Progenitor cell of endocrine pancreas (in vitro differentiated cells): ENCODE measurements at regions not wholly inside any gene's neighbourhood (a gene's known extent, or its start where the extent isn't known, plus 50 kb on each side); places are given as distances from the start of the nearest gene placed in this dataset.
A peak's percentile ranks its signal among the peaks of the same experiment; 100 is the strongest.

Experiments
- DNase-seq: peaks from one replicate; pipeline ENCODE4 v3.0.0; 2021; ENCODE audit warnings: low spot score; ENCODE audit not compliant: unreplicated experiment
- H3K27ac Mint-ChIP-seq: 2 replicates; pipeline ENCODE4 v1.8.0; 2021; ENCODE audit warnings: mild to moderate bottlenecking, moderate library complexity, mixed read lengths
- H3K27me3 Mint-ChIP-seq: 2 replicates; pipeline ENCODE4 v1.8.0; 2021; ENCODE audit warnings: mixed read lengths
- H3K36me3 Mint-ChIP-seq: 2 replicates; pipeline ENCODE4 v1.8.0; 2022; ENCODE audit warnings: mixed read lengths; ENCODE audit not compliant: insufficient read depth
- H3K4me1 Mint-ChIP-seq: 2 replicates; pipeline ENCODE4 v1.8.0; 2021; ENCODE audit warnings: low read depth, mixed read lengths
- H3K4me3 Mint-ChIP-seq: 2 replicates; pipeline ENCODE4 v1.8.0; 2021; ENCODE audit warnings: low read depth, mild to moderate bottlenecking, moderate library complexity, mixed read lengths
- H3K9me3 Mint-ChIP-seq: 2 replicates; pipeline ENCODE4 v1.8.0; 2021; ENCODE audit warnings: low read depth, mixed read lengths
- CTCF ChIP-seq: fragments of 200-600 bp; sonication (generic); IDR thresholded peaks from one replicate; pipeline ENCODE4 v1.5.0; 2021; ENCODE audit warnings: antibody characterized with exemption, mild to moderate bottlenecking; ENCODE audit not compliant: unreplicated experiment

DNA sequence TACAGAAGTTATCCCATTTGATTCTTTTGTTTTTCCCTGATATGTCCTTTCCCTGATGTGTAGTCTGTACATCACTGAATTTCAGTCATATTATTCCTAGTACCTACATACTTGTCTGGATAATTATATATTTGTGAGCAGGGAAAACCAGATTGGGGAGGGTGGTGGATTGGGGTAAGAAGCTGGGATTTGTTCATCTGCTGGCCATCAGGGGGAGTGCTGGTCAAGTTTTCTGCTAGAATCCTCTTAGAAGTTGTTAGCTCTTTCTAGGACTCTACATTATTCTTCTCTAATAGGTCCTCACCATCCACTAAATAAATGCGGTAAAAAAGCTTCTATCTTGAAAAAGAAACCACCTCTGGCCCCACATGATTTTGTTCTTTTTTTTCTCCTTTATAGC, 232.7 kb upstream of the TAC1 start:
- no peaks in the 10 kb centered on the region for H3K9me3 Mint-ChIP-seq
- no peak overlapping the region for H3K27ac Mint-ChIP-seq

GRCh38 chr7:97503367-97504094, 228.4 kb upstream of the TAC1 start:
- H3K27ac Mint-ChIP-seq = no peak overlapping the region

More for the DNA sequence above, 232.7 kb upstream of the TAC1 start:
- Mint-ChIP-seq H3K4me1 (peaks cover 5% of the 10 kb centered on the region), H3K27me3 (no peaks in the 10 kb centered on the region), H3K36me3 (no peaks in the 10 kb centered on the region), H3K4me3 (no peak overlapping the region)
- DNase-seq = no peak
- peak; percentile 67 for TF ChIP-seq CTCF

GRCh38 chr7:97506728-97507127, 225.2 kb upstream of the TAC1 start:
- no peak for DNase-seq
- no peak for TF ChIP-seq CTCF
- peaks cover 5% of the 10 kb centered on the region for H3K4me1 Mint-ChIP-seq
- no peaks in the 10 kb centered on the region for H3K9me3 Mint-ChIP-seq
- H3K36me3 Mint-ChIP-seq = no peaks in the 10 kb centered on the region
- no peak overlapping the region for H3K27ac Mint-ChIP-seq
- no peaks in the 10 kb centered on the region for H3K27me3 Mint-ChIP-seq
- H3K4me3 Mint-ChIP-seq = no peak overlapping the region

More at GRCh38 chr7:97503367-97504094, 228.4 kb upstream of the TAC1 start:
- no peak for DNase-seq
- no peak for TF ChIP-seq CTCF
- no peaks in the 10 kb centered on the region for H3K9me3 Mint-ChIP-seq
- no peak overlapping the region for H3K4me3 Mint-ChIP-seq
- H3K27me3 Mint-ChIP-seq = no peaks in the 10 kb centered on the region
- peaks cover 5% of the 10 kb centered on the region for H3K4me1 Mint-ChIP-seq
- H3K36me3 Mint-ChIP-seq = no peaks in the 10 kb centered on the region

DNA sequence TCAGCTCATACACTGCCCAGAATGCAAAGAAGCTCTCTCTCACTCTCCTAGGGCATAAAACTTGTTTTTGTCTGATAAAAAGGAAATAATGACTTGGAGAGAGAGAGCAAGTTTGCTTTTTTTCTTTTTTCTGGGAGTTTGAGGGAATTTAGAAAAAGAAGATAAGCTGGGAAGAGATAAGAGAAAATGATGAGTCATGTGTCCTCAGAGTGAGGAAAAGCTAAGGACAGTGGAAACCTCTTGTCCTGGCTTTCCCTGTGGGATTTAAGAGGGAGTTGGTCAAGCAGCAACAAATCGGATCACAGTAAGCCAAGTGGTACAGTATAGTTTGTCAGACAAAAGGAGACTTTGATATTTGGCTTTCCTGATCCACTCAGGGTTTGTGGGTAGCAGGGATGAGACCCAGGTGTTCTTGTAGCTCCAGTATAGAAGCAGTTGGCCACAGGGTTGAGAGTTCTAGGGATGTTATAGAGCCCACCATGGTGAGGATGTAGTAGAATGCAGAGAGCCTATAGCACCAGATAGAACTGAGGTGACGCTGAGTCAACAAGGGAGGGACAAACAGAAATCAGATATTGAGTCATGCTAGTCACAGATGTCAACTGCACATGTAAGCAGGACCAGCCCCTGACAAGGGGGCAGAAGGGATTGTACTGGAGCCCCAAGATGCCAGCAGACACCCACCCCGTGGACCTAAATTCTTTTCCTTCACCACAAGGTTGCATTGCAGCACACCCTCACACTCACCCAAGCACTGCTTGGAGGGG, 219.3 kb upstream of the TAC1 start:
- no peak for TF ChIP-seq CTCF
- Mint-ChIP-seq H3K4me3 (no peak overlapping the region), H3K4me1 (peaks cover 7% of the 10 kb centered on the region), H3K36me3 (no peaks in the 10 kb centered on the region), H3K9me3 (no peaks in the 10 kb centered on the region), H3K27ac (no peak overlapping the region), H3K27me3 (no peaks in the 10 kb centered on the region)
- DNase-seq = no peak

DNA sequence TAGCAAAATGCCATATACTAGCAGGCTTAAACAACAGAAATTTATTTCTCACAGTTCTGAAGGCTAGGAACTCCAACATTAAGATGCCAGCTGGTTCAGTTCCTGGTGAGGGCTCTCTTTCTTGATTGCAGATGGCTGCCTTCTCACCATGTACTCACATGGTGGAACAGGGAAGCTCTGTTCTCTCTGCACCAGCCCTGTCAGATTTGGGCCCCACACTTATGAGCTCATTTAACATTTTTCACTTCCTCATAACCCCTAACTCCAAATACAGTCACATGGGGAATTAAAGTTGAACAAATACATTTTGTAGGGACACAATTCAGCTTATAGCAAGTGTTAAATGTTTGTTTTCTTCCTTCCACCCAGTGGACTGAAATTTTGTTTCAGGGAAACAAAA, 218.6 kb upstream of the TAC1 start:
- Mint-ChIP-seq H3K36me3 (no peaks in the 10 kb centered on the region), H3K4me3 (no peak overlapping the region), H3K9me3 (no peaks in the 10 kb centered on the region), H3K4me1 (peaks cover 7% of the 10 kb centered on the region), H3K27me3 (no peaks in the 10 kb centered on the region), H3K27ac (no peak overlapping the region)
- no peak for TF ChIP-seq CTCF
- no peak for DNase-seq
